ENCODE measurements at regions not wholly inside any gene's neighbourhood (a gene's known extent, or its start where the extent isn't known, plus 50 kb on each side); places are given as distances from the start of the nearest gene placed in this dataset.
A peak's percentile ranks its signal among the peaks of the same experiment; 100 is the strongest.

GRCh38 chr4:156710365-156711192, 261.0 kb downstream of the PDGFC start:
- DNase-seq (ENCODE audit: low read depth in 2 of 2): peak; percentile 70 to 71

GRCh38 chr4:156705311-156705710, 266.3 kb downstream of the PDGFC start:
- DNase-seq (ENCODE audit: low read depth in 2 of 2): peak; percentile 65 to 70

GRCh38 chr4:156695163-156695562, 276.4 kb downstream of the PDGFC start:
- DNase-seq (ENCODE audit: low read depth in 2 of 2): no peak

DNA sequence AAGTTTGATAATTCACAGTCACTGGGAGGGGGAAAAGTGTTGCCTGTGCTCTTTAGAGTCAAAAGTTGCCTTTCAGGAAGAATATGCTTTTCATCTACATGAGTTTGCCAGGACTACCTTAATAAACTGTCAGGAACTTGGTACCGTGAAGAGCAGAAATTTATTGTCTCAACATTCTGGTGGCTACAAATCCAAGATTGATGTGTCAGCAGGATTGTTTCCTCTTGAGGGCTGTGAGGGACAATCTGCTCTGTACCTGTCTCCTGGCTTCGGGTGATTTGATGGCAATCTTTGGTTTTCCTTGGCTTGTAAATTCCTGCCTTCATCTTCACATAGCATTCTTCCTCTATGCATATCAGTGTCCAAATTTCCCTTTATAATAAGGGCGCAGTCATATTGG, 277.2 kb downstream of the PDGFC start:
- no peak for DNase-seq (ENCODE audit: low read depth in 2 of 2)

DNA sequence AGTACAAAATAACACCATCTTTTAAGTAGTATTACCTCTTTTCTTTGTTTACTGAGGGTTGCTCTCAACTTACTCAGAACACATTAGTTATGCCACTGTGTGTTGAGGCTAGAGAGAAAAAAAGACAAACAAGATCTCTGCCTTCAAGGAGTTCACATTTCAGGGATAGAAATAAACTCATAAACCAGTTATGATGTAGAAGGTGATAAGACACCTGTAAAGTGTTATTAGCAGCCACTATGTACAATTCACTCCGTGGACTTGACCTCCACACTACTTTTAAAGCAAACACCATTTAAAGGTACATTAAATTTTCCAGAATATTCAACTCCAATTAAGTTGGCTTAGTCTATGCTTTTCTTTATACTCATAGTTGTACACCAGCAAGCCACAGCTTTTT, 278.0 kb downstream of the PDGFC start:
- DNase-seq (ENCODE audit: low read depth in 2 of 2): no peak

- no peak for DNase-seq (ENCODE audit: low read depth in 2 of 2)
Observed at GRCh38 chr4:156692016-156692415, 279.6 kb downstream of the PDGFC start.

GRCh38 chr4:156690572-156690971, 281.0 kb downstream of the PDGFC start:
- no peak for DNase-seq (ENCODE audit: low read depth in 2 of 2)

GRCh38 chr4:156686120-156686519, 285.5 kb downstream of the PDGFC start:
- DNase-seq (ENCODE audit: low read depth in 2 of 2): peak; percentile 99

- DNase-seq (ENCODE audit: low read depth in 2 of 2): no peak
Observed at GRCh38 chr4:156685308-156685707, 286.3 kb downstream of the PDGFC start.

GRCh38 chr4:156677656-156678055, 293.9 kb downstream of the PDGFC start:
- DNase-seq (ENCODE audit: low read depth in 2 of 2): no peak

GRCh38 chr4:156677131-156677531, 294.5 kb downstream of the PDGFC start:
- DNase-seq (ENCODE audit: low read depth in 2 of 2): peak; percentile 77 to 82

DNA sequence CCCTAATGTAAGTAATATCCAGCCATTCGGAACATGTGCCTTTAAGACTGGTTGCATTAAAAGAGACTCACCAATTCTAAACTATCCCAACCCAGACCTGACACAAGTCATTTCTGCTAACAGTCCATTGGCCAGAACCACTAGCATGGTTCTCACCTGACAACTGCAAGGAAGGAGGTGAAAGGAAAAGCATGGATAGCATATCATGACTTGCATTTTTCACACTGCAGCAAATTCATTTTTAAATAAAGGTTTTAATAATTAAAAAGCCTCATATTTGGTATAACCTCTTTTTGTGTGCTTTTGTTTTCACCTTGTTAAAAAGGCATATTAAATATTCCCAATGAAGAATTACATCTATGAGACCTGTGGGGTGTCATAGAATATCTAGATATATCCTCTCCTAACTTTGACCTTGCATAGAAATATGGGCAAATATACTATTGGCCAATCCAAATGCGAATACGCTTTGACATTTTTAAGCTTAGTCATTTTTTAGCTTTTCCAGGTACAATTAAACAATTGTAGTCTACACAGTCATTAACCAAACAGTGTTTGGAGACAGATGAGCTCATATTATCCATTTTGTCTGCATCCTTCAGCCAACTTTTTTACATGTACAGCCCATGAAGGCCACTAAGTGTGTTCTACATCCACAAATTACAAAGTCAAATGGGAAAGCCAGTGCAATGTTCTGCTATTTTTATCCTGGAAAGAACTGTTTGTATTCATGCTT, 295.3 kb downstream of the PDGFC start:
- DNase-seq (ENCODE audit: low read depth in 2 of 2): no peak

DNA sequence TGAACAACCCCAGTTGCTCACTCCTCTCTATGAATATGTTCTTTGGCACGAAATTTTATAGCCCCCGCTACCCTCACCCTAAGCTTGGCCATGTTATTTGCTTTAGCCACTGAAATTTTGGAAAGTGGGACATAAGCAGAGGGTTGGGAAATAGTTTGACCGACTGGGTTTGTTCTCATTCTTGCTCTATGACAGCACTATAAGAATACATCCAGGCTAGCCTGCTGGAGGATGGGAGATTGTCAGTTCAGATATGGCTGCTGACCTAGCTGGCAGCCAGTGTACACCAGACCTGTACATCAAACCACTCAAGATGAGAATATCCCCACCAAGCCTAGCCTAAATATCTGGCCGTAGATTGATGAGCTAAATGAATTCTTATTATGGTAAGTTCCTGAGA, 298.1 kb downstream of the PDGFC start:
- DNase-seq (ENCODE audit: low read depth in 2 of 2): no peak

DNA sequence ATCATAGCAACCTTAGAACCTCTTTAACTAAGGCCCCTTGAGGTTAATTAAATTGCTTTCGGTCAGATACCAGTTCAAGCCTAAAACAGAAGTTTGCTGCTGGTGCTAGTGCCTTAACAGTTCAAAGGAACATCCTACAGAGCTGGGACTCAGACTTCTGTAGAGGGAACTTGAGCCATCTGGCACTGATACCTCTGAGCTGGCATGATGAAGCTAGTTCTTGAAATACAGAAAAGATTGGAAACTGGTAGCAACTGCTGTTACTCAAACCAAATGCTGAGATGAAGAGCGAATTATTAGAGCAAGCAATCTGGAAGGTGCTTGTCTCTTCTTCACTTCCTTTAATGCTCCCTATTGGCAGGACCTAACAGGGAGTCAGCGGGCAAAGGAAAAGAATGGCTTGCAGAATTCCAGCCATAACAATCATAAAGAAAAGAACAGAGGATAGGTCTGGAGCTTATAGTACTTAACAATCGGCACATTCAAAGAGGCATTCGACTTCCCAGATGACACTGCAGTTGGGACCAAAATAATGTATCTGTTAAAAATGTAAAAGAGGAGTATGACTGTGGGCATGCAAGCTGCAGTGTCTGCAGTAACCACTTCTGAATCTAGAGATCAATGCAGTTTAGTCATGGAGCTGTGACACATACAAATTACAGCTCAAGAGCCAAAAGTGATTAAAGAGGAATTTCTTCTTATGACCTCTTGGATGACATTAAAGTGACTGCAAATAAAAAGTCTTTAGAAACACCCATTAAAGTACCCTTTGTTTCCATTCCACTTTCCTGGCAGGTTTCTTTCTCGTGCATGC, 298.9 kb downstream of the PDGFC start:
- DNase-seq (ENCODE audit: low read depth in 2 of 2): no peak

DNA sequence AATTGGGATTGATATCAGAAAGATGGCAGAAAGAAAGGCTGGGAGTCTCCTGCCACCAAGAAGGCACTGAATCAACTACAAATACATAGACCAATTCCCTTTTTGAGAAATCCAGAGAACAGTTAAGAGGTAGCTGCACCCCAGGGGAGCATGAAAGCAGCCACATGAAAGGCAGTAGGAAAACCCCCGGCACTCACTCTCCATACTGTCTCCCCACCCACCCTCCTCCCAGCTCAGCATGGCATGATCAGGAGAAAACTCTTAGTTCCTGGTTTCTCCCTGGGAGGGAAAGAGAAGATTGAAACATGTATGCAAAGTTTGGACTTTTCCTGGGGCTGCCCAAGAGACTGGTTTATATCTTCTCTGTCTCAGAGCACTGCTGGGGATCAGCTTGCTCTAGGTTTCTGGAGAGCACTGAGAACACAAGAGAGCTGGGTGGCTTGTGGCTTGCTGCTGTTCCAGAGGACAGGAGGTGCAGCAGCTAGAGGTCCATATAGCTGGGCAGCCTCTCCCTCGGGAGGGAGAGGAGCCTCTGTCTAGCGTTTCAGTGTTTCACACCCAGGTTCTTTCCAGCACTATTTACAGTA, 305.7 kb downstream of the PDGFC start:
- DNase-seq (ENCODE audit: low read depth in 2 of 2): no peak

GRCh38 chr4:156663663-156664062, 307.9 kb downstream of the PDGFC start:
- DNase-seq (ENCODE audit: low read depth in 2 of 2): no peak

DNA sequence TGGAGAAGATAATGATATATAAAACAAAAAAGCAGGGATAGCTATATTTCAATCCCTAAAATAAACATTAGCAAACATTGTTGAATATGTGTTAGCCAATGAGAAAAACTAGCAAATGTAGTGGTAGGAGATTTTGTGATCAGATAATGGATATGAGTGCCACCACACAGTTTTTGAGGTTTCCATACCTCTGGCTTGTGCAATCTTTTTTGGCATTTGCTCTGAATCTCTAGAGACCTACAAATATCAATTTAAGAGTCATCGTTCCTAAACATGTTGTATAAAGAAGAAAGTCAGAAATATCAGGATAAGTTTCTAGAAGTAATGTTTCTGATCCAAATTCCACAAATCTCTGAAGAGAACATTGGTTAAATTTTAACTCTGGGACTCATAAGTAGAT, 308.7 kb downstream of the PDGFC start:
- DNase-seq (ENCODE audit: low read depth in 2 of 2): no peak

DNA sequence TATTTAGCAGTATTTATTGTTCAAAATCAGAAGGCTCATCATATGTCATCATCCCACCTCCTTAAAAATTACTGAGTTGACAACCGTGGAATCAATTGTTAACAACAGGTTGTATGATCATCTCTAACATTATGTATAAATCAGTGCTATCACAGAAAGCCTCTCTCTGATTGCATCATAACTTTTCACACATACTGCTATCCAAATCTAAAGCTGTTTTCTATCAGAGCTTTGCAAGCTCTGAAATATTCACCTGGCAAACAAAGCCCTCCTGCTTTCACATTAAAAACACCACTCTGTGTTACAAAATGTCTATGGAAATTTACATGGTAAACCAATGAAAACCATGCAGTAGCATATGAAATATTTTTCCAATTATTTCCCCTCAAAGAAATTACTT, 310.0 kb downstream of the PDGFC start:
- no peak for DNase-seq (ENCODE audit: low read depth in 2 of 2)

- no peak for DNase-seq (ENCODE audit: low read depth in 2 of 2)
Observed at GRCh38 chr4:156660465-156660864, 311.1 kb downstream of the PDGFC start.

GRCh38 chr4:156659983-156660382, 311.6 kb downstream of the PDGFC start:
- no peak for DNase-seq (ENCODE audit: low read depth in 2 of 2)

GRCh38 chr4:156659570-156659969, 312.0 kb downstream of the PDGFC start:
- no peak for DNase-seq (ENCODE audit: low read depth in 2 of 2)

DNA sequence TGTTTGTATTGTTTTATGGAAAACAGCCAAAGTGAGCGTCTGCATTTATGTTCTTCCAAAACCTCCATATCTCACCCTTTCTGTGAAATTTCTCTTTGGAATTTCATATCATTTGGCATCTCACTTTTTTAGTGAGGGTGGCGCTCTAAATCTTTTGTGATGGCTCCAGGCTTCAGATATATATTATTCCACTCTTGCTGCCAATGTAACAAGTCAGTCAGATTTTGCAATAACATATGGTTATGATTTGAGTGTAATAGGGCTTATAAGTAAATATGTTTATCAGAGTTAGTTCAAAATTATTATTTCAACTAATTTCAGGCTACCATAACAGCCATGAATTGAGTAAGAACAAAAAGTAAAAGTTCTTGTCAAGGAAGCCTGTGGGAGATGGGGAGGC, 314.7 kb downstream of the PDGFC start:
- peak in 1 of 2 experiments; percentile 46 for DNase-seq (ENCODE audit: low read depth in 2 of 2)
